ENCODE measurements at regions not wholly inside any gene's neighbourhood (a gene's known extent, or its start where the extent isn't known, plus 50 kb on each side); places are given as distances from the start of the nearest gene placed in this dataset.
"Not testable (repeated sequence)": the region's sequence is repeated elsewhere in the genome, so short reads cannot be mapped to it uniquely, and the experiment has no call there.

DNA sequence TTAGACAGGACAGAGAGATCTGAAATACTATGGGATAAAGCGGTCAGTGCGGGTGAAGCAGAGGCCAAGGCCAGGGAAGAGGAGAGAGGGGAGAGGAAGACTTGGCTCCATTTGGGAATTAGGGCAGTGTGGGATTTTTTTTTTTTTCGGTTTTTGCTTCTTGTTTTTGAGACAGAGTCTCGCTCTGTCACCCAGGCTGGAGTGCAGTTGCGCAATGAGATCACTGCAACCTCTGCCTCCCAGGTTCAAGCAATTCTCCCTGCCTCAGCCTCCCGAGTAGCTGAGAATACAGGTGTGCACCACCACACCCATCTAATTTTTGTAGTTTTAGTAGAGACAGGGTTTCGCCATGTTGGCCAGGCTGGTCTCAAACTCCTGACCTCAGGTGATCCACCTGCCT is 71.6 kb upstream of the FGFR2 start:
- not testable (repeated sequence) for ATAC-seq (replicated peaks in 1 of 2); H3K36me3 Mint-ChIP-seq (ENCODE audit: insufficient read depth in 2 of 2); H3K4me1 Mint-ChIP-seq (ENCODE audit: low read depth); H3K9me3 Mint-ChIP-seq; DNase-seq; H3K4me3 Mint-ChIP-seq; H3K27ac Mint-ChIP-seq
- H3K27me3 Mint-ChIP-seq (ENCODE audit: low read depth) = peaks cover 16% of the 10 kb centered on the region

- H3K27ac Mint-ChIP-seq = no peak overlapping the region
- no peak for ATAC-seq (replicated peaks in 1 of 2)
- H3K4me3 Mint-ChIP-seq = no peak overlapping the region
- no peaks in the 10 kb centered on the region for H3K36me3 Mint-ChIP-seq (ENCODE audit: insufficient read depth in 2 of 2)
- no peaks in the 10 kb centered on the region for H3K4me1 Mint-ChIP-seq (ENCODE audit: low read depth)
- DNase-seq = no peak
- peaks cover 16% of the 10 kb centered on the region for H3K27me3 Mint-ChIP-seq (ENCODE audit: low read depth)
- peaks cover 4 to 7% of the 10 kb centered on the region in 2 donors for H3K9me3 Mint-ChIP-seq
Measured at GRCh38 chr10:121669028-121669374, 70.8 kb upstream of the FGFR2 start.

DNA sequence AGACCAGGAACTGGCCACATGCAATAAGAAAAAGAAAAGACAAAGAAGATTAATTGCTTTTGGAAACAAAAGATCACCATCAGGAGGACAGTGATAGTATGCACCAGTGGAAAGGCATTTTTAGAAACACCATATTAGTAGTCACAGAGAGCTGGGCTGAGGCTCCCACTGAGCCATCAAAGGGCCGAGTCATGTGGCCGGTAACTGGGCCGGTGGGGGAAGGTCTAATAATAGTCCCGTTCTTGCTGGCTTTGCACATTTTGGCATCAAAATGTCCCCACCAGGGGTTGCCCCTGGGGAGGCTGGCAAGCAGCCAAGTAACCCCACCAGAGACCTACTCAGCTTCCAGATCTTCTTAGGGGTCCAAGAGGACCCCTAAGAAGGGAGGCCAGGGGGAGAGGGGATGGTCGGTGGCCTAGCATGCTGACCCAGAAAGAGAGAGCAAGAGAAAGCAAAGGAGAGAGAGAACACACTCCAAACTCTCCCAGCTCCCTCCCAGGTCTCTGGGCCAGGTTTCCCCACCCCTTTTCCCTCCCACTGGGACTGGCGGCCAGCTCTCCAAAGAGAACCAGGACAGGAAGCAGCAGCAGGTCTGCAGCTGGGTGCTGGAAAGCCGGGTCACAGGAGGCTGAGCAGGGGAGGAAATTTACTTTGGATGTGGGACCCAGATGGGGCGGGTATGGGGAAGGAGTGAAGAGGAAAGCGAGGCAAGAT is 70.2 kb upstream of the FGFR2 start:
- Mint-ChIP-seq H3K27me3 (ENCODE audit: low read depth) (peaks cover 20% of the 10 kb centered on the region), H3K4me3 (no peak overlapping the region), H3K4me1 (ENCODE audit: low read depth) (no peaks in the 10 kb centered on the region), H3K9me3 (peaks cover 4 to 7% of the 10 kb centered on the region in 2 donors), H3K27ac (no peak overlapping the region), H3K36me3 (ENCODE audit: insufficient read depth in 2 of 2) (no peaks in the 10 kb centered on the region)
- DNase-seq (no peak), ATAC-seq (replicated peaks in 1 of 2) (no peak)

DNA sequence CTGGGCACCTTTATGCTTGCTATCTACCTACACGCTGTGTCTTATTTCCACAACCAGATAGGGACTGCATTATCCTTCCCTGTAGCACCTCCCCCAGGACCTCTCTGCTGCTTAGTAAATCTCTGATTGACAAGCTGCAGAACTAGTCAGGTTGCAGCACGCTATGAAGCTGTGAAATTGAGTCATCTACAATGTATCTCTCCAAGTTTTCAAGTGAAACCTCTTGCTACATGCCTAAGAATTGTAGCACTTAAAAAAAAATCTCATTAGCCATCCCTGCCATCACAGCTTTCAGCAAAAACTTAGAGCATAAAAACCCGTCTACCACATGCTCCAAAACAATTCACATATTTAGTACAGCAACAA is 69.7 kb upstream of the FGFR2 start:
- Mint-ChIP-seq H3K4me1 (ENCODE audit: low read depth) (no peaks in the 10 kb centered on the region), H3K4me3 (no peak overlapping the region), H3K36me3 (ENCODE audit: insufficient read depth in 2 of 2) (no peaks in the 10 kb centered on the region), H3K9me3 (peaks cover 4 to 7% of the 10 kb centered on the region in 2 donors), H3K27ac (no peak overlapping the region), H3K27me3 (ENCODE audit: low read depth) (peaks cover 24% of the 10 kb centered on the region)
- ATAC-seq (replicated peaks in 1 of 2) (no peak), DNase-seq (no peak)

- H3K4me1 Mint-ChIP-seq (ENCODE audit: low read depth) = no peaks in the 10 kb centered on the region
- peaks cover 24% of the 10 kb centered on the region for H3K27me3 Mint-ChIP-seq (ENCODE audit: low read depth)
- DNase-seq (no peak), ATAC-seq (replicated peaks in 1 of 2) (no peak)
- no peak overlapping the region for H3K27ac Mint-ChIP-seq
- H3K36me3 Mint-ChIP-seq (ENCODE audit: insufficient read depth in 2 of 2) = no peaks in the 10 kb centered on the region
- H3K9me3 Mint-ChIP-seq = peaks cover 4 to 7% of the 10 kb centered on the region in 2 donors
- no peak overlapping the region for H3K4me3 Mint-ChIP-seq
Measured at GRCh38 chr10:121665809-121666208, 67.6 kb upstream of the FGFR2 start.

DNA sequence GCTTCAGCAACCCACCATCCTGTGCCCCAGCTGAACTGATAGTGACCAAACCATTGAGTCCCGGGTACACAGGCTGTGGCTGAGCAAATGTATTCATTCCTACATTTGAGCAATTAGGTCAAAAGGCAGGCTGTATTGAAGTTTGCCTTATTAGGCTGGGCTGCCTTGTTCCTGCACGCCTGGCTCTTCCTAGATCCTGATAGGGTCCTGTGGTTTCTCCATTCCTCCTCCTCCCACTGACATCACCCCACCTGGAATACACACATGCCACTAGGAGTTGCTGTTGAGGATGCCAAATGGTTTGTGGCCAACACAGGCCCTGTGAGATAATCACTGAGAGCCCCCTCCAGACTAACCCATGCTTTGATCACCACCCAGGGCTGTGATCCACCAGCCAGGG is 66.4 kb upstream of the FGFR2 start:
- Mint-ChIP-seq H3K36me3 (ENCODE audit: insufficient read depth in 2 of 2) (no peaks in the 10 kb centered on the region), H3K4me1 (ENCODE audit: low read depth) (no peaks in the 10 kb centered on the region), H3K4me3 (no peak overlapping the region), H3K27ac (no peak overlapping the region), H3K9me3 (peaks cover 4 to 7% of the 10 kb centered on the region in 2 donors), H3K27me3 (ENCODE audit: low read depth) (peaks cover 23% of the 10 kb centered on the region)
- ATAC-seq (replicated peaks in 1 of 2) = no peak
- no peak for DNase-seq

DNA sequence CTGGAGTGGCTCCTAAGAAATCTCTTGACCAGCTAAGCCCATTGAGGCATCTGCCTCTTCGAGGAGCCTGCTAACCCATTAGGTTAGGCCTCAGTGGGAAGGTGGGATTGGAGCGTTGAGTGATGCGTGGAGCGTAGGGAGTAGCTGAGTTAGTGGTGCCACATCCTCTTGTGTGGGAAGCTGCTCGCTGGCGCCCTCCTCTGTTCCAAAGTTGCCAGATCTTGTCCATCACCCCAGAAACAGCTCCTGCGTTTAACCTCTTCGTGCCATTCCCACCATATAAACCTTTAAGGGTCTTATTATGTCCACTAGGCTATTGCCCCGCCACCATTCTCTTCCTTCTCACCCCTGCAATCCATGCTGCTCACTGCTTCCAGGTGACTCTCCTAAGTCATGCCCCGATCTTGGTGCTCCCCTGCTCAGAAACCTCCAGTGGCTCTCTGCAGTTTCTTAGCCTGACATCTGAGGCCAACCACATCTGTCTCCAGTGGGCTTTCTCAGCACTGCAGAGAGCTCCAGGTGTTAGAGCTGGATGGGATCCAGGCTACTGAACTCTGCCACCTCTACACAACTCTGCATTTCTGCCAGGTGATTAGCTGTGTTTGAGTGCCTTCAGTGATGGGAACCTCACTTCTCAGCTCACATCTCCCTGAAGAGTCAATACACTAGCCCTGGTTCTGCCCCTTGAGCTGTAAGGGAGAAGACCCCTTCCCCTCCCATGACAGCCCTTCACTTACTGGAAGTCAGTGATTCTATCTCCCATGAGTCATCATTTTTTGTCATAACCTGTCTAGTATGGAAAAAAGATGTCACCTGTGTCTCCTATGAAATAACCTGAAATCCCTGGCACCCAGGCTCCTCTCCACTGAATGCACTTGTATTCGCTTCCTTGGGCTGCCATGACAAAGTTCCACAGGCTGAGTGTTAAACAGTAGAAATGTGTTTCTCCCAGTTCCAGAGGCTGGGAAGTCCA is 65.0 kb upstream of the FGFR2 start:
- DNase-seq (peak in 1 of 2 donors; percentile 3), ATAC-seq (replicated peaks in 1 of 2) (peak in 1 of 2 donors; percentile 17)
- H3K4me1 Mint-ChIP-seq (ENCODE audit: low read depth) = no peaks in the 10 kb centered on the region
- peaks cover 4 to 8% of the 10 kb centered on the region in 2 donors for H3K9me3 Mint-ChIP-seq
- no peaks in the 10 kb centered on the region for H3K36me3 Mint-ChIP-seq (ENCODE audit: insufficient read depth in 2 of 2)
- no peak overlapping the region for H3K27ac Mint-ChIP-seq
- peaks cover 13% of the 10 kb centered on the region for H3K27me3 Mint-ChIP-seq (ENCODE audit: low read depth)
- H3K4me3 Mint-ChIP-seq = no peak overlapping the region

- Mint-ChIP-seq H3K4me1 (ENCODE audit: low read depth) (no peaks in the 10 kb centered on the region), H3K9me3 (peaks cover 4 to 8% of the 10 kb centered on the region in 2 donors), H3K4me3 (no peak overlapping the region), H3K27ac (no peak overlapping the region), H3K36me3 (ENCODE audit: insufficient read depth in 2 of 2) (no peaks in the 10 kb centered on the region), H3K27me3 (ENCODE audit: low read depth) (peaks cover 9% of the 10 kb centered on the region)
- no peak for DNase-seq
- ATAC-seq (replicated peaks in 1 of 2) = no peak
Measured at GRCh38 chr10:121662531-121662930, 64.3 kb upstream of the FGFR2 start.

GRCh38 chr10:121661451-121661851 is 63.2 kb upstream of the FGFR2 start:
- no peak overlapping the region for H3K4me3 Mint-ChIP-seq
- DNase-seq (no peak), ATAC-seq (replicated peaks in 1 of 2) (no peak)
- H3K4me1 Mint-ChIP-seq (ENCODE audit: low read depth) = no peaks in the 10 kb centered on the region
- H3K27me3 Mint-ChIP-seq (ENCODE audit: low read depth) = peaks cover 9% of the 10 kb centered on the region
- H3K27ac Mint-ChIP-seq = no peak overlapping the region
- no peaks in the 10 kb centered on the region for H3K36me3 Mint-ChIP-seq (ENCODE audit: insufficient read depth in 2 of 2)
- peaks cover 4 to 8% of the 10 kb centered on the region in 2 donors for H3K9me3 Mint-ChIP-seq

DNA sequence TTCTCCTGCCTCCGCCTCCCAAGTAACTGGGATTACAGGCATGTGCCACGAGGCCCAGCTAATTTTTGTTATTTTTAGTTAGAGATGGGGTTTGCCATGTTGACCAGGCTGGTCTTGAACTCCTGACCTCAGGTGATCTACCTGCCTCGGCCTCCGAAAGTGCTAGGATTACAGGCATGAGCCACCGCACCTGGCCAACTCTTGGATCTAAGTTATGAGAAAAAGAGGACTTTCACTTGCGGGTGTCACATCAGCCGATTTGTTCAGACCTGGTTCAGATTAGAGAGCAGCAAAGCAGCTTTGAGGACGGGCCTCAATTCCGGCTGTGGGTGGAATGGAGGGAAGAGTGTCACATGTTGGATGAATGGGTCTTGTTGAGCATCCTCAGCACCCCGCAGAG is 61.0 kb upstream of the FGFR2 start:
- DNase-seq (no peak), ATAC-seq (replicated peaks in 1 of 2) (no peak)
- no peak overlapping the region for H3K27ac Mint-ChIP-seq
- peaks cover 0 to 1% of the 10 kb centered on the region in 2 donors for H3K9me3 Mint-ChIP-seq
- no peaks in the 10 kb centered on the region for H3K4me1 Mint-ChIP-seq (ENCODE audit: low read depth)
- H3K36me3 Mint-ChIP-seq (ENCODE audit: insufficient read depth in 2 of 2) = no peaks in the 10 kb centered on the region
- no peak overlapping the region for H3K4me3 Mint-ChIP-seq
- H3K27me3 Mint-ChIP-seq (ENCODE audit: low read depth) = peaks cover 9% of the 10 kb centered on the region

DNA sequence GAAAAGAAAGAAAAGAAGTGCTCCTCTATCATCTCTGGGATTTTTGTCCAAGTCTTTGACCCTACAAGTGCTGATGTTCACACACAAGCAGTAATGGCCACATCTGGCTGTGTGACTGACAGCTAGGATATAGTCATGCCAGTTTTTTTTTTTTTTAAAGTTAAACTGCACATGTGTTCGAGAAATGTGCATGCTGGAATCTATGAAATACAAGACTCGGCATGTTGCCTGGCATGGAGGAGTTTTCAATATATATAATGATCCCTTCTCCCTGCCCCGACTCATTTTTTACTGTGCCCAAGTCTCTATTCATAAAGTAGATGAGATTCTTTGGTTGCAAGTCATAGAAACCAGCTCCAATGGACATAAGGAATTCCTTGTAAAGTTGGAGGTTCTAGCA is 60.4 kb upstream of the FGFR2 start:
- no peaks in the 10 kb centered on the region for H3K4me1 Mint-ChIP-seq (ENCODE audit: low read depth)
- no peaks in the 10 kb centered on the region for H3K36me3 Mint-ChIP-seq (ENCODE audit: insufficient read depth in 2 of 2)
- H3K9me3 Mint-ChIP-seq = peaks cover 0 to 1% of the 10 kb centered on the region in 2 donors
- no peak overlapping the region for H3K4me3 Mint-ChIP-seq
- no peak overlapping the region for H3K27ac Mint-ChIP-seq
- no peak for DNase-seq
- H3K27me3 Mint-ChIP-seq (ENCODE audit: low read depth) = peaks cover 6% of the 10 kb centered on the region
- no peak for ATAC-seq (replicated peaks in 1 of 2)

GRCh38 chr10:121658111-121658510 is 59.9 kb upstream of the FGFR2 start:
- no peaks in the 10 kb centered on the region for H3K36me3 Mint-ChIP-seq (ENCODE audit: insufficient read depth in 2 of 2)

GRCh38 chr10:121655254-121656144 is 57.3 kb upstream of the FGFR2 start:
- no peaks in the 10 kb centered on the region for H3K36me3 Mint-ChIP-seq (ENCODE audit: insufficient read depth in 2 of 2)
- no peak overlapping the region for H3K4me3 Mint-ChIP-seq
- no peak for DNase-seq
- H3K9me3 Mint-ChIP-seq = peaks cover 2 to 3% of the 10 kb centered on the region in 2 donors
- H3K27ac Mint-ChIP-seq = no peak overlapping the region
- no peak for ATAC-seq (replicated peaks in 1 of 2)
- no peaks in the 10 kb centered on the region for H3K4me1 Mint-ChIP-seq (ENCODE audit: low read depth)
- H3K27me3 Mint-ChIP-seq (ENCODE audit: low read depth) = no peaks in the 10 kb centered on the region

More at GRCh38 chr10:121658111-121658510, 59.9 kb upstream of the FGFR2 start:
- H3K27me3 Mint-ChIP-seq (ENCODE audit: low read depth) = peaks cover under 1% of the 10 kb centered on the region
- DNase-seq (no peak), ATAC-seq (replicated peaks in 1 of 2) (no peak)
- H3K4me3 Mint-ChIP-seq = no peak overlapping the region
- no peaks in the 10 kb centered on the region for H3K4me1 Mint-ChIP-seq (ENCODE audit: low read depth)
- no peak overlapping the region for H3K27ac Mint-ChIP-seq
- H3K9me3 Mint-ChIP-seq = peaks cover 2 to 3% of the 10 kb centered on the region in 2 donors

Data from activated T-cell treated with anti-CD3 and anti-CD28 coated beads, Interleukin-2, amount 50 U/mL, for 72 hours (primary cell).